MM.1S (cell line): ENCODE measurements at regions not wholly inside any gene's neighbourhood (a gene's known extent, or its start where the extent isn't known, plus 50 kb on each side); places are given as distances from the start of the nearest gene placed in this dataset.

Experiments
- DNase-seq: peaks from one replicate; pipeline ENCODE4 v3.0.0-alpha.2; 2015
- H2AFZ ChIP-seq: fragments of 300-600 bp; sonication (generic); 2 replicates; pipeline ENCODE4 v1.6.0; 2016; ENCODE audit warnings: antibody characterized with exemption, low read length
- H3F3A ChIP-seq: fragments of 300-600 bp; sonication (generic); 2 replicates; pipeline ENCODE4 v1.6.1; 2016; ENCODE audit warnings: mild to moderate bottlenecking, antibody characterized with exemption, low read length, moderate library complexity, mixed read lengths; ENCODE audit not compliant: insufficient read depth
- H3K27ac ChIP-seq: fragments of 300-600 bp; sonication (generic); 2 replicates; pipeline ENCODE4 v1.5.1; 2016; ENCODE audit warnings: mild to moderate bottlenecking, low read length
- H3K27me3 ChIP-seq: fragments of 300-600 bp; sonication (generic); replicated peaks from 2 replicates; pipeline ENCODE4 v1.6.0; 2016; ENCODE audit warnings: low read length; ENCODE audit not compliant: insufficient read depth
- H3K36me3 ChIP-seq: fragments of 300-600 bp; sonication (generic); replicated peaks from 2 replicates; pipeline ENCODE4 v1.6.1; 2016; ENCODE audit warnings: mild to moderate bottlenecking, low read length, mixed read lengths; ENCODE audit not compliant: insufficient read depth
- H3K4me1 ChIP-seq: fragments of 300-600 bp; sonication (generic); 2 replicates; pipeline ENCODE4 v1.6.1; 2016; ENCODE audit warnings: low read length, mixed read lengths
- H3K4me2 ChIP-seq: fragments of 300-600 bp; sonication (generic); 2 replicates; pipeline ENCODE4 v1.6.0; 2016; ENCODE audit warnings: low read depth, low read length
- H3K4me3 ChIP-seq: fragments of 300-600 bp; sonication (generic); 2 replicates; pipeline ENCODE4 v1.5.1; 2016; ENCODE audit warnings: low read length, mixed read lengths
- H3K79me2 ChIP-seq: fragments of 300-600 bp; sonication (generic); 2 replicates; pipeline ENCODE4 v1.6.1; 2016; ENCODE audit warnings: mixed run types, low read length, mixed read lengths
- H3K9ac ChIP-seq: fragments of 300-600 bp; sonication (generic); 2 replicates; pipeline ENCODE4 v1.6.1; 2016; ENCODE audit warnings: low read length, mixed read lengths
- H3K9me2 ChIP-seq: fragments of 300-600 bp; sonication (generic); replicated peaks from 2 replicates; pipeline ENCODE4 v1.6.1; 2016; ENCODE audit warnings: mild to moderate bottlenecking, low read length, mixed read lengths; ENCODE audit not compliant: insufficient read depth
- H3K9me3 ChIP-seq: fragments of 300-600 bp; sonication (generic); replicated peaks from 2 replicates; pipeline ENCODE4 v1.6.1; 2016; ENCODE audit warnings: mild to moderate bottlenecking, low read length, mixed read lengths; ENCODE audit not compliant: insufficient read depth
- H4K20me1 ChIP-seq: fragments of 300-600 bp; sonication (generic); 2 replicates; pipeline ENCODE4 v1.6.1; 2016; ENCODE audit warnings: mild to moderate bottlenecking, low read length, moderate library complexity, mixed read lengths; ENCODE audit not compliant: insufficient read depth
- EZH2 ChIP-seq: fragments of 300-600 bp; sonication (generic); optimal IDR thresholded peaks from 2 replicates; pipeline ENCODE3; 2017; ENCODE audit warnings: low read depth, mild to moderate bottlenecking, antibody characterized with exemption, low read length, mixed read lengths
- EZH2phosphoT487 ChIP-seq: fragments of 300-600 bp; sonication (generic); IDR thresholded peaks from 2 replicates; pipeline ENCODE4 v1.6.1; 2018; ENCODE audit warnings: antibody characterized with exemption, low read length
- TF ChIP-seq, protein P1 (sequence below): fragments of 300-600 bp; sonication (generic); IDR thresholded peaks from 2 replicates; pipeline ENCODE4 v1.5.1; 2016; ENCODE audit warnings: antibody characterized with exemption, low read length, mixed read lengths

DNA sequence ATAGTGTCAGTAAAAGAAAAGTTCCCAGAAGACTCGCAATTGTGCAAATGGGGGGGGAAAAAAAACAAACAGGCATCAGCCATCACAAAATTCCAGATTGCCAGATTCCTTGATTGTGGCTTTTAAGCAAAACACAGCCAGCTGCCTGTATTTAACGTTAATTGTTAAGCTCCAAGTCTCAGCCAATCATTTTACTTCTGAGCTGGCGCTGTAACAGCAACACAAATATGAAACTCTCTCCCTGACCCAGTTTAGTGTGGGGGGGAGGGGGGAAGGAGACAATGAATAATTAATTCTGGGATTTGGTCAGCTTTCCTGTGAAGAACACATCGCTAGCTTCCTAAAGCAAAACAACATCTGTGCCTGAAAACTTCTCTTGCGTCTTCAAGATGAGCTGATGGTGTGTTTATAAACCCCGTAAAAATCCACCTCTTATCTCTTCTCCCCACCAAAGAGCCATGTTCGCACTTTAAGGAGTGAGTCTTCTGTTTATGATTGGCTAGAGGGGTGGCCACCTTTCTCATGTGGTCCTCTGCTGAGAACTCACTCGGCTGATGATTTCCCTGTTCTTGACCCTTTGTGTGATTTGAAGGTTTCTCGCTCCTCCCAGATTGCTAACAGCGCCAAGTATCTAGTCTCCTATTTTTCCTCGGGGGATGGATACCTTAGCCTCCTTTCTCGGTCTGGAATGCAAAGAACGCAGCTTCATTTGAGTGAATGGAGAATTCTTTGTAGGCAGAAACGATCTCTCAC is 160.2 kb upstream of the DAPK1 start:
- Histone ChIP-seq H3K79me2 (no peaks in the 10 kb centered on the region), H3K9ac (no peak overlapping the region), H3K9me2 (no peaks in the 10 kb centered on the region), H3K9me3 (no peaks in the 10 kb centered on the region), H2AFZ (peak overlapping the region; percentile 55), H3K36me3 (no peaks in the 10 kb centered on the region), H3K4me3 (peak overlapping the region; percentile 52), H3K27me3 (no peaks in the 10 kb centered on the region), H3K4me1 (no peaks in the 10 kb centered on the region), H3K4me2 (peak overlapping the region; percentile 64), H4K20me1 (no peaks in the 10 kb centered on the region), H3K27ac (no peak overlapping the region), H3F3A (no peaks in the 10 kb centered on the region)
- no peak for DNase-seq
- TF ChIP-seq EZH2 (no peak), EZH2phosphoT487 (no peak)
- TF ChIP-seq, protein P1, sequence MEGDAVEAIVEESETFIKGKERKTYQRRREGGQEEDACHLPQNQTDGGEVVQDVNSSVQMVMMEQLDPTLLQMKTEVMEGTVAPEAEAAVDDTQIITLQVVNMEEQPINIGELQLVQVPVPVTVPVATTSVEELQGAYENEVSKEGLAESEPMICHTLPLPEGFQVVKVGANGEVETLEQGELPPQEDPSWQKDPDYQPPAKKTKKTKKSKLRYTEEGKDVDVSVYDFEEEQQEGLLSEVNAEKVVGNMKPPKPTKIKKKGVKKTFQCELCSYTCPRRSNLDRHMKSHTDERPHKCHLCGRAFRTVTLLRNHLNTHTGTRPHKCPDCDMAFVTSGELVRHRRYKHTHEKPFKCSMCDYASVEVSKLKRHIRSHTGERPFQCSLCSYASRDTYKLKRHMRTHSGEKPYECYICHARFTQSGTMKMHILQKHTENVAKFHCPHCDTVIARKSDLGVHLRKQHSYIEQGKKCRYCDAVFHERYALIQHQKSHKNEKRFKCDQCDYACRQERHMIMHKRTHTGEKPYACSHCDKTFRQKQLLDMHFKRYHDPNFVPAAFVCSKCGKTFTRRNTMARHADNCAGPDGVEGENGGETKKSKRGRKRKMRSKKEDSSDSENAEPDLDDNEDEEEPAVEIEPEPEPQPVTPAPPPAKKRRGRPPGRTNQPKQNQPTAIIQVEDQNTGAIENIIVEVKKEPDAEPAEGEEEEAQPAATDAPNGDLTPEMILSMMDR: no peak

DNA sequence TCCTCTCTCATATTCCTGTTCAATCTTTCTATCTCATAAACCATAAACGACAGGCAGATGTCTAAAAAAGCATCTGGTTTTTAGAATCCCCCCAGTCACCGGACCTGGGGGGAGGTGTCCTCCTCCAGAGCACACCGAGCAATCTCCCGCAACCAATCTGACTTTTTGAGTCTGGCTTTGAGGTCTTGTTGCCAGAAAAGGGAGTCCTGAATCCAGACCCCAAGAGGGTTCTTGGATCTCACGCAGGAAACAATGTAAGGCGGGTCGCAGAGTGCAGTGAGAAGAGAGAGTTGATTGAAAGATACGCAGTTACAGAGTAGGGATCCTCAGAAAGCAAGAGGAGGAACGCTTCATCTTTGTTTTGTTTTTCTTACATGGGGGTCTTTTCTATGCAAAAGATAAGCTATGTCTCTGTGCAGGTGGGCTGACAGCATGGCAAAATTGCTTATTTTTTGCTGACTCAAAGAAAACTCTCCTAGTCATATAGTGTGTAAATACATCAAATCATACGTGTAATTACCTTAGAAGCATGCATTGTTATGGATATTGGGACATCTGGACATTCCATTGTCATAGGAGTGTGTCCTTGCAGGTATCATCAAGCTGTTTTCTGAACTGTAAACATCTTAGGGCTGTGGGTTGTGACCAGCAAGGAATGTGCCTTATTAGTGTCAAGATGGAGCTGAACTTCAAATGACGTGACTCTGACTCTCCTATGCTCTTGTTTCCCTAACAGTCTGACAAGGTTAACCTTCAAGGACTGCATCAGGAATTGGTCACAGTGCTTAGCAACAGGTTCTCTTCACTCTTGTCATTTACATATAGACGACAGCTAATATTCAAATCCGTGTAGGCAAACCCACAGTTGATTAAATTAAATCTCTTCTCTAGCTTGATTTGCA is 159.3 kb upstream of the DAPK1 start:
- H3K4me2 ChIP-seq: no peak overlapping the region
- H3K36me3 ChIP-seq: no peaks in the 10 kb centered on the region
- no peaks in the 10 kb centered on the region for H3K9me3 ChIP-seq
- no peaks in the 10 kb centered on the region for H4K20me1 ChIP-seq
- H3K9ac ChIP-seq: no peak overlapping the region
- H2AFZ ChIP-seq: no peak overlapping the region
- H3K27ac ChIP-seq: no peak overlapping the region
- no peaks in the 10 kb centered on the region for H3K79me2 ChIP-seq
- TF ChIP-seq, protein P1: no peak
- TF ChIP-seq EZH2phosphoT487: no peak
- TF ChIP-seq EZH2: no peak
- no peak overlapping the region for H3K4me3 ChIP-seq
- no peaks in the 10 kb centered on the region for H3F3A ChIP-seq
- H3K9me2 ChIP-seq: no peaks in the 10 kb centered on the region
- DNase-seq: no peak
- no peaks in the 10 kb centered on the region for H3K4me1 ChIP-seq
- no peaks in the 10 kb centered on the region for H3K27me3 ChIP-seq

DNA sequence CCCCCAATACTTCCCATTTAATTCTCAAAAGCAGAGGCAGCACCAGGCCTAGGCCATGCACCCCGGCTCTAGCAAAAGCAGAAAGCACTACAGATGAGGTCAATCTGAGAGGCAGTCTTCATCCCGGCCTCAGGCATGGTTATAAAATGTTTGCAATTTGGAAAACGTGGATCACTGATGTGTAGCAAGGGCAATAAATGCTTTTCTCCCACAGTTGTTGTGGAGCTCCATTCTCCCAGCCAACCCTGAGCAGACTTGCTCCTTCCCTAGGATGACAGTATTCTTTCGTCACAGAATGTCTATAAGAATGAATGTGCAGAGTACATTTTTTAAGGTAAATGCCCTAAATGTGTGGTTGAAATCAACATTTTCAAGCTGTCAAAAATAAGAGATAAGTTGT is 157.3 kb upstream of the DAPK1 start:
- Histone ChIP-seq H3K27me3 (no peaks in the 10 kb centered on the region), H3K27ac (no peak overlapping the region)

More for the DNA sequence above, 157.3 kb upstream of the DAPK1 start:
- no peaks in the 10 kb centered on the region for H3K79me2 ChIP-seq
- no peak overlapping the region for H2AFZ ChIP-seq
- H3K4me3 ChIP-seq: no peak overlapping the region
- H4K20me1 ChIP-seq: no peaks in the 10 kb centered on the region
- H3K36me3 ChIP-seq: no peaks in the 10 kb centered on the region
- no peaks in the 10 kb centered on the region for H3K4me1 ChIP-seq
- TF ChIP-seq EZH2: no peak
- TF ChIP-seq, protein P1: no peak
- TF ChIP-seq EZH2phosphoT487: no peak
- H3K4me2 ChIP-seq: no peak overlapping the region
- DNase-seq: no peak
- H3K9me3 ChIP-seq: no peaks in the 10 kb centered on the region
- H3K9me2 ChIP-seq: no peaks in the 10 kb centered on the region
- no peaks in the 10 kb centered on the region for H3F3A ChIP-seq
- no peak overlapping the region for H3K9ac ChIP-seq
